Gastrocnemius medialis (tissue), 4 donors: ENCODE measurements at regions not wholly inside any gene's neighbourhood (a gene's known extent, or its start where the extent isn't known, plus 50 kb on each side); places are given as distances from the start of the nearest gene placed in this dataset.

ENCODE experiments used
- POLR2A ChIP-seq, 2 donors: fragments of 450-650 bp; IDR thresholded peaks; one replicate each; pipeline ENCODE4 v1.6.1; 2017; ENCODE audit warnings: antibody characterized with exemption in 2 of 2, mild to moderate bottlenecking in 2 of 2, moderate library complexity in 2 of 2
- TF ChIP-seq, protein P1 (sequence below), 5 experiments: fragments of 450-650 bp in 3 of 5; fragments of 200-600 bp in 2 of 5; sonication (generic) in 2 of 5; IDR thresholded peaks in 4 of 5; conservative IDR thresholded peaks in 1 of 5; 1 replicate in 4 of 5; 2 replicates in 1 of 5; pipeline ENCODE4 v1.5.1; 2016 to 2019; ENCODE audit warnings: antibody characterized with exemption in 5 of 5, mild to moderate bottlenecking in 3 of 5, moderate library complexity in 3 of 5

GRCh38 chr4:46549125-46549524 is 159.2 kb upstream of the GABRA2 start:
- TF ChIP-seq, protein P1, sequence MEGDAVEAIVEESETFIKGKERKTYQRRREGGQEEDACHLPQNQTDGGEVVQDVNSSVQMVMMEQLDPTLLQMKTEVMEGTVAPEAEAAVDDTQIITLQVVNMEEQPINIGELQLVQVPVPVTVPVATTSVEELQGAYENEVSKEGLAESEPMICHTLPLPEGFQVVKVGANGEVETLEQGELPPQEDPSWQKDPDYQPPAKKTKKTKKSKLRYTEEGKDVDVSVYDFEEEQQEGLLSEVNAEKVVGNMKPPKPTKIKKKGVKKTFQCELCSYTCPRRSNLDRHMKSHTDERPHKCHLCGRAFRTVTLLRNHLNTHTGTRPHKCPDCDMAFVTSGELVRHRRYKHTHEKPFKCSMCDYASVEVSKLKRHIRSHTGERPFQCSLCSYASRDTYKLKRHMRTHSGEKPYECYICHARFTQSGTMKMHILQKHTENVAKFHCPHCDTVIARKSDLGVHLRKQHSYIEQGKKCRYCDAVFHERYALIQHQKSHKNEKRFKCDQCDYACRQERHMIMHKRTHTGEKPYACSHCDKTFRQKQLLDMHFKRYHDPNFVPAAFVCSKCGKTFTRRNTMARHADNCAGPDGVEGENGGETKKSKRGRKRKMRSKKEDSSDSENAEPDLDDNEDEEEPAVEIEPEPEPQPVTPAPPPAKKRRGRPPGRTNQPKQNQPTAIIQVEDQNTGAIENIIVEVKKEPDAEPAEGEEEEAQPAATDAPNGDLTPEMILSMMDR (IDR thresholded peaks at IDR 0.05 in 4 of 5, conservative IDR thresholded peaks at IDR 0.05 in 1 of 5): no peak
- TF ChIP-seq POLR2A (IDR thresholded peaks at IDR 0.05): no peak
